ENCODE measurements at regions not wholly inside any gene's neighbourhood (a gene's known extent, or its start where the extent isn't known, plus 50 kb on each side); places are given as distances from the start of the nearest gene placed in this dataset.

DNA sequence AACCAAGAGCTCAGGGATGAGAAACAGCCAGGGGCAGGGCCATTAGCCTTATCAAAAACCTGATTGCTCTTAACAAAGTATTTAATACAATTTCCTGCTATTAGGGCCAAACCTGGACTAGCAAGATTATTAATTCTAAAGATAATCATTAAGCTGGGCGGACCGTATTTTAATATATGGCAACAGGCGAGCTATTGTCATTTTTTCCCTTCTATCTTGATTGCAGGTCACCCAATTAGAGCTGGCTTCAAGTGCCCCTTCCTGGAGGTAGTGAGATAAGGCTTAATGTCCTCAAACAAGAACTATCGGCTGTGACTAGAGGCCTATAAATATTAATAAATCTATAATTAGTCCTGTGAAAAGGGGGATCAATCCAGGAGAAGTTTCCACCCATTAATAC lies 66.0 kb upstream of the BLCAP start:
- no peak for DNase-seq (ENCODE audit: low read depth, low spot score)
- in situ Hi-C loops (cut with HindIII; ENCODE audit: low sequenced_read_pairs) = no loop called here
- no peak overlapping the region for H3K4me3 ChIP-seq (ENCODE audit: low read depth, low read length)
- TF ChIP-seq, protein P1, sequence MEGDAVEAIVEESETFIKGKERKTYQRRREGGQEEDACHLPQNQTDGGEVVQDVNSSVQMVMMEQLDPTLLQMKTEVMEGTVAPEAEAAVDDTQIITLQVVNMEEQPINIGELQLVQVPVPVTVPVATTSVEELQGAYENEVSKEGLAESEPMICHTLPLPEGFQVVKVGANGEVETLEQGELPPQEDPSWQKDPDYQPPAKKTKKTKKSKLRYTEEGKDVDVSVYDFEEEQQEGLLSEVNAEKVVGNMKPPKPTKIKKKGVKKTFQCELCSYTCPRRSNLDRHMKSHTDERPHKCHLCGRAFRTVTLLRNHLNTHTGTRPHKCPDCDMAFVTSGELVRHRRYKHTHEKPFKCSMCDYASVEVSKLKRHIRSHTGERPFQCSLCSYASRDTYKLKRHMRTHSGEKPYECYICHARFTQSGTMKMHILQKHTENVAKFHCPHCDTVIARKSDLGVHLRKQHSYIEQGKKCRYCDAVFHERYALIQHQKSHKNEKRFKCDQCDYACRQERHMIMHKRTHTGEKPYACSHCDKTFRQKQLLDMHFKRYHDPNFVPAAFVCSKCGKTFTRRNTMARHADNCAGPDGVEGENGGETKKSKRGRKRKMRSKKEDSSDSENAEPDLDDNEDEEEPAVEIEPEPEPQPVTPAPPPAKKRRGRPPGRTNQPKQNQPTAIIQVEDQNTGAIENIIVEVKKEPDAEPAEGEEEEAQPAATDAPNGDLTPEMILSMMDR (IDR thresholded peaks at IDR 0.05; ENCODE audit: low read depth, low read length) = no peak

DNA sequence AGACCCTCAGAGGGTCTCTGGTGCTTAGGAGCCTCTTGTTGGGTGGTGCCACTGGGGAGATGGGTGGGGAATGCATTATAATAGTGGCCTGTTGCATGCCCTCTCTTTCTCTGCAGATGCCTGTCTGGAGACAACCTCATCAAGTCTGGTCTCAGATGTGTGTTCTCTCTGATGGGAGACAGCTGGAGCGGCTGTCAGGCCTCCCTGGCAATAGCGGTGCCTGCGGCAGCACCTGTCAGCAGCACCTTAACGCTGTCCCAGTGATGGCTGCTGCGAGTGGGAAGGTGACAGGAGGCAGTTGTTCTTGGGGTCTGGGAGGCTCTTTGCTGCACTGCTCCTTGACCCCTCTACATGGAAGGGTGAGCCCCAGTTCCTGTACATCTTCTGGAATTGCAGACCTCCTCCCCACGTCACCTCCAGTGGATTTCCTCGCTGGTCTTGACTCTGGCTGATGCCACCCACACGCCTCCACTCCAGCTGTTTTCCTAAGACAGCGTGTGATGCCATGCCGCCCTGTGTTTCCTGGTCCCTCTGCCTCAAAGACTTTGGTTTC lies 63.3 kb upstream of the BLCAP start:
- in situ Hi-C loops (cut with HindIII; ENCODE audit: low sequenced_read_pairs) = no loop called here
- TF ChIP-seq, protein P1 (IDR thresholded peaks at IDR 0.05; ENCODE audit: low read depth, low read length) = no peak
- DNase-seq (ENCODE audit: low read depth, low spot score) = no peak
- no peak overlapping the region for H3K4me3 ChIP-seq (ENCODE audit: low read depth, low read length)

DNA sequence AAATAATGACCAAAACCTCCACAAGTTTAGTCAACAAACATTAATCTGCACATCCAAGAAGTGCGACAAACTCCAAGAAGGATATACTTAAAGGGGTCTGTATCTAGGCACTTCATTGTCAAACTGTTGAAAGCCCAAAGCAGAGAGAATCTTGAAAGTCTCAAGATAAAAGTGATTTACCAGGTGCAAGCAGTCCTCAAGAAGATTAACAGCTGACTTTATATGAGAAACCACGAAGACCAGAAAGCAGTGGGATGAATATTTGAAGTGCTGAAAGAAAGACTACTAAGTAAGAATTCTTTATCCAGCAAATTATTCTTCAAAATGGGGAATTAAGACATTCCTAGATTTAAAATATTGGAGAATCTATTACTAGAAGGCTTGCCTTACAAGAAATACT lies 58.4 kb upstream of the BLCAP start:
- no peak for DNase-seq (ENCODE audit: low read depth, low spot score)
- TF ChIP-seq, protein P1 (IDR thresholded peaks at IDR 0.05; ENCODE audit: low read depth, low read length) = no peak
- H3K4me3 ChIP-seq (ENCODE audit: low read depth, low read length) = no peak overlapping the region
- in situ Hi-C loops (cut with HindIII; ENCODE audit: low sequenced_read_pairs) = no loop called here

DNA sequence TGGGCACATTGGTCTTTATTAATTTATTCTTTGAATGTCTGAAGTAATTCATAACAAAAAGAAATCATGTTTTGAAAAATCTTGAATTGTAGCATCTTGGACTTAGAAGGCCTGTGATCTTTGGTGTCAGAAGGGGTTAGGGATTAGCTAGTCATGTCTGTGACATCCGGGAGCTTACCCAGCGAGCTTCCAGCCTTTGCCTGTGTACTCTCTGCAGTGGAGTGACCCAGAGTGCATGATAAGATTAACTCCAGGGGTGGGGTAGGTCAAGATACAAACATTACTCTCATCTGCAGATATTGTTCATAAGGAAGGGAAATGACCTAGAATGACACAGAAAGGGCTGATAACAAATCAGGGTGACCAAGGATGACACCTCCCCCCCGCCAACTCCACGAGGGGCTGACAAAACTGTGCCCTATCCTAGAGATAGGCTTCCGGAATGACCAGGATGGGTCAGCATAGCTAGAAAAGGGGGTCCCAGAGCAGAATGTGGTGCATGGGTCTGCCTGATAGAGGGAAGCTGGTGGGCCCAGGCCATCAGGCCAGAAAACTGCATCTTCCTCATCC lies 56.6 kb upstream of the BLCAP start:
- no peak for DNase-seq (ENCODE audit: low read depth, low spot score)
- TF ChIP-seq, protein P1 (IDR thresholded peaks at IDR 0.05; ENCODE audit: low read depth, low read length) = no peak
- no peak overlapping the region for H3K4me3 ChIP-seq (ENCODE audit: low read depth, low read length)
- in situ Hi-C loops (cut with HindIII; ENCODE audit: low sequenced_read_pairs) = no loop called here

DNA sequence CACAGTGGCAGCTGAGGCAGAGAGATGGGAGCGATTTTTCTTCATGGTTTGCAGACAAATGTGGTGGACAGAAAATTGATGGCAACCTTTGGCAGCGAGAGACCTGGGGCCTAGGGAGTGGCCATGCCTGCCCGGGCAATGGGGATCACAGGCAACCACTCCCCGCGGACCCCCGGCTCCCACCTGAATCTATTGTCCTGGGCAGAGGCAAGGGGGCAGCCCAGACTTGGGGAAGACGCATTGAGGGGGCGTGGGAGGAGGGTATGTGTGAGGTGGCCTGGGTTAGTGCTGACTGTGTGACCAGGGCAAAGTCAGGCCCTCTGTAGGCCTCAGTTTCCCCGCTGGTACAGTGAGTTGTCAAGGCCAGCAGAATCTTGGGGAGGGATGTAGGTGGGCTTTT lies 53.6 kb upstream of the BLCAP start:
- in situ Hi-C loops (cut with HindIII; ENCODE audit: low sequenced_read_pairs) = no loop called here
- no peak overlapping the region for H3K4me3 ChIP-seq (ENCODE audit: low read depth, low read length)
- DNase-seq (ENCODE audit: low read depth, low spot score) = no peak
- TF ChIP-seq, protein P1 (IDR thresholded peaks at IDR 0.05; ENCODE audit: low read depth, low read length) = no peak

DNA sequence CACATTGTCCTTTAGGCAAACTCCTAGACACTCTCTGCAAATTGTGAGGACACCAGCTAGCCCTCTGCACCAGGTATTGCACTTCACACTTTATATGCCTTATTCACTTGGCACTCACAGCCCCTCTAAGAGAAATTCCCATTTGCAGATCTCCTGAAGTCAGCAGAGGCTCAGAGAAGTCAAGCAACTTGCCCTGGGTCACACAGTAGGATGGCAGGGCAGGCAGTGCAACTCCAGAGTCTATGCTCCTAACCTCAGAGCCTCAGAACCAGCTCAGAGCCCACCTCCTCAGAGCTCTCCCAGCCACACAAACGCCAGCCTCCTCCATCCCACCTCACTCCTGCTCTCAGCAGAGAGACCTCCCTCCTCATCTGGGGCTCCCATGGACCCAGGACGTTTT lies 52.4 kb upstream of the BLCAP start:
- DNase-seq (ENCODE audit: low read depth, low spot score) = no peak
- TF ChIP-seq, protein P1 (IDR thresholded peaks at IDR 0.05; ENCODE audit: low read depth, low read length) = no peak
- in situ Hi-C loops (cut with HindIII; ENCODE audit: low sequenced_read_pairs) = no loop called here
- no peak overlapping the region for H3K4me3 ChIP-seq (ENCODE audit: low read depth, low read length)
